ENCODE measurements at regions not wholly inside any gene's neighbourhood (a gene's known extent, or its start where the extent isn't known, plus 50 kb on each side); places are given as distances from the start of the nearest gene placed in this dataset.

DNA sequence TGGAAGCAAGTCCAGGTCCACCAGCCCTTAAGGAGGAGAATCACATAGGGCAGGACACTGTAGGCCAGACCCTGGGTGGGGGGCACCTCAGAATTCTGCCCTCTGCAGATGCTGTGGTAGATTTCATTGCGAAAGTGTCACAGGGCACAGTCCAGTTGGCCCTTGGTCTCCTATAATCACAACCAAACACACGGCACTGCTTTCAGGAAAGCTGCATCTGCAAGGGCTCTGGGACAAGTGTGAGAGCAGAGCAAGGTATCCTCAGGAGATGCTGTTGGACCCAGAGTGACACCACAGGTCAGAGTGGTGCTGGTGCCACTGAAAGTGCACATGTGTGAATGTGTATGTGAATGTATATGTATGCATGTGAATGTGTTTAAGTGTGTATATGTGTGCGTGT lies 88.6 kb upstream of the MBNL2 start:
- H3K27me3 ChIP-seq (ENCODE audit: control insufficient read depth, insufficient read depth, low read length): no peaks in the 10 kb centered on the region
- DNase-seq (ENCODE audit: low read depth): no peak
- TF ChIP-seq, protein P1, sequence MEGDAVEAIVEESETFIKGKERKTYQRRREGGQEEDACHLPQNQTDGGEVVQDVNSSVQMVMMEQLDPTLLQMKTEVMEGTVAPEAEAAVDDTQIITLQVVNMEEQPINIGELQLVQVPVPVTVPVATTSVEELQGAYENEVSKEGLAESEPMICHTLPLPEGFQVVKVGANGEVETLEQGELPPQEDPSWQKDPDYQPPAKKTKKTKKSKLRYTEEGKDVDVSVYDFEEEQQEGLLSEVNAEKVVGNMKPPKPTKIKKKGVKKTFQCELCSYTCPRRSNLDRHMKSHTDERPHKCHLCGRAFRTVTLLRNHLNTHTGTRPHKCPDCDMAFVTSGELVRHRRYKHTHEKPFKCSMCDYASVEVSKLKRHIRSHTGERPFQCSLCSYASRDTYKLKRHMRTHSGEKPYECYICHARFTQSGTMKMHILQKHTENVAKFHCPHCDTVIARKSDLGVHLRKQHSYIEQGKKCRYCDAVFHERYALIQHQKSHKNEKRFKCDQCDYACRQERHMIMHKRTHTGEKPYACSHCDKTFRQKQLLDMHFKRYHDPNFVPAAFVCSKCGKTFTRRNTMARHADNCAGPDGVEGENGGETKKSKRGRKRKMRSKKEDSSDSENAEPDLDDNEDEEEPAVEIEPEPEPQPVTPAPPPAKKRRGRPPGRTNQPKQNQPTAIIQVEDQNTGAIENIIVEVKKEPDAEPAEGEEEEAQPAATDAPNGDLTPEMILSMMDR (IDR thresholded peaks at IDR 0.05; ENCODE audit: insufficient read depth, low read length, poor library complexity, severe bottlenecking): no peak
- H3K36me3 ChIP-seq (ENCODE audit: control insufficient read depth, insufficient read depth, low read length): no peaks in the 10 kb centered on the region
- no peak overlapping the region for H3K4me3 ChIP-seq (ENCODE audit: low read depth, low read length)

DNA sequence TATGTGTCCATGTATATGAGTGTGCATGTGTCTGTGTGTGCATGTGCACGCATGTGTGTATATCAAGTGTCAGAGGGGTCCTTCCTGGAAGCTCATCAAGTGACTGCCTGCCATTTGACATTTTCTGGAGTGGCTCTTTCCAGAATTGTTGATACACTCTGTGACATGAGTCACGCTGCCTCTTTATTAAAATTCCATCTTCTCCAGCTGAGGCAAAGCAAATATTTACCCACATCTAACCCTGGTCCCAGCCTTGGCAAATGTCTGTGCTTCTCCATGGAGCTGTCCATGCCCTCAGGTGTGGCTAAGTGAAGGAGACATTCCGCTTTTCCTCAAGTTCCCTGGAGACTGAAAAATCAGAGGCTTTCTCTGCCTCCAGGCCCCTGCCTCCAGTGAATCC lies 88.2 kb upstream of the MBNL2 start:
- TF ChIP-seq, protein P1 (IDR thresholded peaks at IDR 0.05; ENCODE audit: insufficient read depth, low read length, poor library complexity, severe bottlenecking): no peak
- H3K36me3 ChIP-seq (ENCODE audit: control insufficient read depth, insufficient read depth, low read length): no peaks in the 10 kb centered on the region
- H3K4me3 ChIP-seq (ENCODE audit: low read depth, low read length): no peak overlapping the region
- no peaks in the 10 kb centered on the region for H3K27me3 ChIP-seq (ENCODE audit: control insufficient read depth, insufficient read depth, low read length)
- DNase-seq (ENCODE audit: low read depth): no peak

DNA sequence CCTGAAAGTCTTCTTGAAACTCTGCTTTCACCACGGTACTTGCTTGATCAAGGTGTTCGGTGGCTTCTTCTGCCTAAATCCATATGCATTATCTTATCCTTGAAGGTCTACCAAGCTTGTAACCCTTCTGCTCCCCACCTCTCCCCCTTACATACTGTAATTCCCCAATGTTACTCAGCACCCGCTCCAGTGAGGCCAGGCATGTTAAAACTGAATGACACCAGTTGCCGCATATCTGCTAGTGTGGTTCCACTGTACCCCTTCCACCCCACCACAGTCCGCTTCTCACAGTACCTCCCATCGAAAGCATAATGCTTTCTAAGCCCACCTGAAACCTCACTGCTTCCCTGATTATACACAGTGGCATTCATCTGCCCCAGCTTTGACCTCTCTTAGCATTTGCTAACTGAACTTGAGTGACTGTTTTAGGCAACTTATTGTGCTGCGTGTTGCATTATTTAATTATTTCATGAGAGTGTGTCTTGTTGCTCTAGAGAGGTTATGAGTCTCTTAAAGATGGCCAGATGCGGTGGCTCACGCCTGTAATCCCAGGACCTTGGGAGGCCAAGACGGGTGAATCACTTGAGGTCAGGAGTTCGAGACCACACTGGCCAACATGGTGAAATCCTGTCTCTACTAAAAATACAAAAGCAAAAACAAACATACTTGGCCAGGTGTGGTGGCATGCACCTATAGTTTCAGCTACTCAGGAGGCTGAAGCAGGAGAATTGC lies 87.6 kb upstream of the MBNL2 start:
- TF ChIP-seq, protein P1 (IDR thresholded peaks at IDR 0.05; ENCODE audit: insufficient read depth, low read length, poor library complexity, severe bottlenecking): no peak
- DNase-seq (ENCODE audit: low read depth): no peak
- Histone ChIP-seq H3K27me3 (ENCODE audit: control insufficient read depth, insufficient read depth, low read length) (no peaks in the 10 kb centered on the region), H3K36me3 (ENCODE audit: control insufficient read depth, insufficient read depth, low read length) (no peaks in the 10 kb centered on the region), H3K4me3 (ENCODE audit: low read depth, low read length) (no peak overlapping the region)

DNA sequence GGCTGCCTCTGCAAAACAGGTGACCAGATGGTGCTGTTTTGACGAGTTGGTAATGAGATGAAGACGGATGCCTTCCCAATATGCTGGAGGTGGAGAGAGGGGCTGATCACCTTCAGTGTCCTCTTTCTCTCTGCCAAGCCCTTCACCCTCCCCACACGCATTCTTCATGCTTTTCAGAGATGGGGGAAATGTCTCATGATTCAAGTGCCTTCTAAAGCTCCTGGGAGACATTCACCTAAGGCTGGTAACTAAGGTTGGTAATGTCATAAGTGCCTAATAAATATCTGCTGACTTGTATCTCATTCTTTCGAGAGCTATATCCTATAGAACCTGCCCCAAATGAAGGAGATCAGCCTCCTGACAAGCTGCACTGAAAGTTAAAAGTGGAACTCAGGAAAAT lies 86.2 kb upstream of the MBNL2 start:
- Histone ChIP-seq H3K27me3 (ENCODE audit: control insufficient read depth, insufficient read depth, low read length) (no peaks in the 10 kb centered on the region), H3K36me3 (ENCODE audit: control insufficient read depth, insufficient read depth, low read length) (no peaks in the 10 kb centered on the region), H3K4me3 (ENCODE audit: low read depth, low read length) (no peak overlapping the region)
- TF ChIP-seq, protein P1 (IDR thresholded peaks at IDR 0.05; ENCODE audit: insufficient read depth, low read length, poor library complexity, severe bottlenecking): no peak
- no peak for DNase-seq (ENCODE audit: low read depth)

DNA sequence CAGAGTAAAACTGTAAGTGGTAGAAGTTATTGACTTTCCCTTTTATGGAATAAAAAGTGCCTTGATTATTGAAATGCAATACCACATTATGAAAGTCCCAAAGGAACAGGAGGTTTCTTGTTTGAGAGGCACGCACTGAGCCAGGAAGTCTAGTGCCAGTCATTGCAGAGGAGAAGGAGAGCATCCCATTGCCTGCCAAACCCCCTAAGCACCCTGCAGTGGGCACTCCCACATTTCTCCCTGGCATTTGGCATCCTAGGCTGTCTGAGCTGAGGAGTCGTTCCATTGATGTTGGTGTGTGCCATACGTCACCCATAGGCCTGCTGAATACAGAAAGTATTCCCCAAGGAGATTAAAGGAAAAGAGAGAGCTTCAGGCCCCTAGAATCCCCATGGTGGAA lies 85.7 kb upstream of the MBNL2 start:
- TF ChIP-seq, protein P1 (IDR thresholded peaks at IDR 0.05; ENCODE audit: insufficient read depth, low read length, poor library complexity, severe bottlenecking): no peak
- DNase-seq (ENCODE audit: low read depth): no peak
- no peak overlapping the region for H3K4me3 ChIP-seq (ENCODE audit: low read depth, low read length)
- no peaks in the 10 kb centered on the region for H3K36me3 ChIP-seq (ENCODE audit: control insufficient read depth, insufficient read depth, low read length)
- H3K27me3 ChIP-seq (ENCODE audit: control insufficient read depth, insufficient read depth, low read length): no peaks in the 10 kb centered on the region

DNA sequence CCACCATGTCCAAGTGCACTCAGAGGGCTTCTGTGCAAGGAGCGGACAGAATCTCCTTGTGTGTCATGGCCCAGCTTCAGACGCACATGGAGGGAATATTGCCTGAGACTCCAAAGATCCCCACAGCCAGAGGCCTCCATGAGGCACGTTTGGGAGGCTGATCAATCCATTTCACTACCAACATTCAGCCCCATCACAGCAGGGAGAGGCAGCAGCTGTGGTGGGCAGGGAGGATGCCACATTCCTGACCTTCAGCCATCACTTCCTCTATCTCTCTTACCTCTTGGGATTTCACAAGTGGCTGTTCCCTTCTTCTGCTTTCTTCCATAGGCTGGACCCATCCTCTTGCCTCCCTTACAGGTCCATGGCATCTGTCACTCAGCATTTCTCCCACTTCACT lies 82.4 kb upstream of the MBNL2 start:
- no peaks in the 10 kb centered on the region for H3K36me3 ChIP-seq (ENCODE audit: control insufficient read depth, insufficient read depth, low read length)
- H3K27me3 ChIP-seq (ENCODE audit: control insufficient read depth, insufficient read depth, low read length): no peaks in the 10 kb centered on the region
- TF ChIP-seq, protein P1 (IDR thresholded peaks at IDR 0.05; ENCODE audit: insufficient read depth, low read length, poor library complexity, severe bottlenecking): no peak
- no peak overlapping the region for H3K4me3 ChIP-seq (ENCODE audit: low read depth, low read length)
- DNase-seq (ENCODE audit: low read depth): no peak
